Ramos (cell line): ENCODE measurements at regions not wholly inside any gene's neighbourhood (a gene's known extent, or its start where the extent isn't known, plus 50 kb on each side); places are given as distances from the start of the nearest gene placed in this dataset.

Experiments
- in situ Hi-C: fragments of 300-500 bp; cut with MboI; formaldehyde crosslinking; loops from one replicate; pipeline ENCODE4 v1.14.3; 2022; ENCODE audit warnings: low sequenced_read_pairs; ENCODE audit not compliant: unreplicated experiment

- in situ Hi-C loops = no loop called here
Observed at GRCh38 chr13:88919970-88920628, 1248.9 kb downstream of the SLITRK5 start.

- in situ Hi-C loops = no loop called here
Observed at GRCh38 chr13:88925954-88926353, 1254.8 kb downstream of the SLITRK5 start.

- in situ Hi-C loops = no loop called here
Observed at GRCh38 chr13:88926890-88927502, 1255.8 kb downstream of the SLITRK5 start.

GRCh38 chr13:88932950-88933349, 1261.8 kb downstream of the SLITRK5 start:
- in situ Hi-C loops = no loop called here

GRCh38 chr13:88937384-88937783, 1266.2 kb downstream of the SLITRK5 start:
- in situ Hi-C loops = no loop called here

GRCh38 chr13:88945793-88946192, 1274.6 kb downstream of the SLITRK5 start:
- in situ Hi-C loops = no loop called here

- in situ Hi-C loops = no loop called here
Observed at GRCh38 chr13:88948501-88948900, 1277.3 kb downstream of the SLITRK5 start.

GRCh38 chr13:88958821-88959220, 1287.7 kb downstream of the SLITRK5 start:
- in situ Hi-C loops = no loop called here

GRCh38 chr13:88976466-88976865, 1305.3 kb downstream of the SLITRK5 start:
- in situ Hi-C loops = no loop called here

- in situ Hi-C loops = no loop called here
Observed at GRCh38 chr13:88978607-88979006, 1307.4 kb downstream of the SLITRK5 start.

GRCh38 chr13:88979465-88980175, 1308.4 kb downstream of the SLITRK5 start:
- in situ Hi-C loops = no loop called here

- in situ Hi-C loops = no loop called here
Observed at GRCh38 chr13:89003656-89004055, 1332.5 kb downstream of the SLITRK5 start.

GRCh38 chr13:89011615-89012014, 1340.4 kb downstream of the SLITRK5 start:
- in situ Hi-C loops = no loop called here

- in situ Hi-C loops = no loop called here
Observed at GRCh38 chr13:89027694-89028306, 1356.6 kb downstream of the SLITRK5 start.

- in situ Hi-C loops = no loop called here
Observed at GRCh38 chr13:89029062-89029461, 1357.9 kb downstream of the SLITRK5 start.

GRCh38 chr13:89034015-89034414, 1362.8 kb downstream of the SLITRK5 start:
- in situ Hi-C loops = no loop called here

- in situ Hi-C loops = no loop called here
Observed at GRCh38 chr13:89052699-89053098, 1381.5 kb downstream of the SLITRK5 start.

- in situ Hi-C loops = no loop called here
Observed at GRCh38 chr13:89053418-89053817, 1382.2 kb downstream of the SLITRK5 start.

- in situ Hi-C loops = no loop called here
Observed at GRCh38 chr13:89057274-89057673, 1386.1 kb downstream of the SLITRK5 start.

- in situ Hi-C loops = no loop called here
Observed at GRCh38 chr13:89057862-89058261, 1386.7 kb downstream of the SLITRK5 start.

GRCh38 chr13:89061821-89062220, 1390.7 kb downstream of the SLITRK5 start:
- in situ Hi-C loops = no loop called here
